Osteoblast (primary cell): ENCODE measurements at regions not wholly inside any gene's neighbourhood (a gene's known extent, or its start where the extent isn't known, plus 50 kb on each side); places are given as distances from the start of the nearest gene placed in this dataset.

ENCODE experiments used
- DNase-seq: peaks from one replicate; pipeline ENCODE4 v3.0.0; 2011; ENCODE audit warnings: low spot score, mixed read lengths; ENCODE audit not compliant: insufficient read length; ENCODE audit errors: missing footprints
- H2AFZ ChIP-seq: 2 replicates; pipeline ENCODE4 v1.6.0; 2011; ENCODE audit warnings: mild to moderate bottlenecking, low read length
- H3K27ac ChIP-seq: 2 replicates; pipeline ENCODE4 v1.5.1; 2011; ENCODE audit warnings: mild to moderate bottlenecking, low read depth, low read length, moderate library complexity
- H3K27me3 ChIP-seq: 2 replicates; pipeline ENCODE4 v1.6.0; 2012; ENCODE audit warnings: mild to moderate bottlenecking, control low read depth, inconsistent platforms, low read length, moderate library complexity; ENCODE audit not compliant: insufficient read depth
- H3K36me3 ChIP-seq: 2 replicates; pipeline ENCODE4 v1.5.1; 2011; ENCODE audit warnings: mild to moderate bottlenecking, low read length, control low read depth, moderate library complexity; ENCODE audit not compliant: insufficient read depth
- H3K4me1 ChIP-seq: 2 replicates; pipeline ENCODE4 v1.5.1; 2011; ENCODE audit warnings: mild to moderate bottlenecking, low read length, control low read depth, moderate library complexity; ENCODE audit not compliant: insufficient read depth
- H3K4me2 ChIP-seq: 2 replicates; pipeline ENCODE4 v1.6.0; 2011; ENCODE audit warnings: mild to moderate bottlenecking, low read length; ENCODE audit not compliant: insufficient read depth
- H3K4me3 ChIP-seq: fragments of 200-600 bp; sonication (generic); 3 replicates; pipeline ENCODE4 v1.5.1; 2012; ENCODE audit warnings: mild to moderate bottlenecking, low read length, inconsistent platforms; ENCODE audit not compliant: insufficient read depth
- H3K79me2 ChIP-seq: 2 replicates; pipeline ENCODE4 v1.6.0; 2012; ENCODE audit warnings: mild to moderate bottlenecking, low read length, control low read depth, inconsistent platforms; ENCODE audit not compliant: insufficient read depth
- H3K9me3 ChIP-seq: 2 replicates; pipeline ENCODE4 v1.5.1; 2011; ENCODE audit warnings: low read depth, low read length, control low read depth
- H4K20me1 ChIP-seq: 2 replicates; pipeline ENCODE4 v1.6.0; 2012; ENCODE audit warnings: mild to moderate bottlenecking, low read length, control low read depth; ENCODE audit not compliant: insufficient read depth
- TF ChIP-seq, protein P1 (sequence below): IDR thresholded peaks from 2 replicates; pipeline ENCODE4 v1.5.1; 2011; ENCODE audit warnings: mild to moderate bottlenecking, low read depth, low read length, moderate library complexity; ENCODE audit errors: extremely low read depth

DNA sequence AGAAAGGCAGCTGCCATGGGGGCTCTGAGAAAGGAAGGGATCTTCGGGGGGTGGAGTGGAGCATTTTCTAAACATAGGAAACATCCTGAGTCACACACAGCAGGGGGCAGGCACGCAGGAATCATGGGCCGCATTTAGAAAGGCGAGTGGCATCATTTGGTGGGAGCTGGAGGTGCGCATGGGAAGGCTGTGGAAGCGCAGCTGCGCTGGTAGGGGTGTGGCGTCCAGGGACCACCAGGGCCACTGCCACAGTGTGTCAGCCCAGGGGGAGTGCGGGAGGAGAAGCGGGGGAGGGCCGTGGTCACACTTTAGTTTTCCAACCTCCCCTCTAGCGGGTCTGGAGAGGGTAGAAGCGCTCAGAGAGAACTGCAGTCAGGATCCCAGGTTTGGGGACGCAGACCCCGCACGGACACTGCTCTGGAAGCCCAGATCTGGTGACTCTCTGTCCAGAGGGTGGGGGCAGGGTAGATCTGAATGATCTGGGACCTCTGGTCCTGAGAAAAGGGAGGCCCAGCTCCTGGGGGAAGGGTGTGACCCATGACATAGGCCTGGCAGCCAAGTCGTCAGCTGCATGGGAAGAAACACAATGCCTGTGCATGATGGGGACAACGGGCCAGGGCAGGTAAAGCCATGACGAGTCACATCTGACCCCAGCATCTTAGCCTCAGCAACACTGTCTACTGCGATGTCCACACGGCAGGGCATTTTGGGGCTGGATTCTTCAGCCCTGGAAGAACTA, 88.0 kb upstream of the IQSEC1 start:
- Histone ChIP-seq H3K27ac (no peak overlapping the region), H3K4me2 (no peak overlapping the region), H3K36me3 (no peaks in the 10 kb centered on the region), H3K4me1 (no peaks in the 10 kb centered on the region), H3K27me3 (no peaks in the 10 kb centered on the region), H3K9me3 (no peaks in the 10 kb centered on the region), H3K79me2 (no peaks in the 10 kb centered on the region), H3K4me3 (no peak overlapping the region), H4K20me1 (no peaks in the 10 kb centered on the region), H2AFZ (no peak overlapping the region)
- DNase-seq, result no peak
- TF ChIP-seq, protein P1, sequence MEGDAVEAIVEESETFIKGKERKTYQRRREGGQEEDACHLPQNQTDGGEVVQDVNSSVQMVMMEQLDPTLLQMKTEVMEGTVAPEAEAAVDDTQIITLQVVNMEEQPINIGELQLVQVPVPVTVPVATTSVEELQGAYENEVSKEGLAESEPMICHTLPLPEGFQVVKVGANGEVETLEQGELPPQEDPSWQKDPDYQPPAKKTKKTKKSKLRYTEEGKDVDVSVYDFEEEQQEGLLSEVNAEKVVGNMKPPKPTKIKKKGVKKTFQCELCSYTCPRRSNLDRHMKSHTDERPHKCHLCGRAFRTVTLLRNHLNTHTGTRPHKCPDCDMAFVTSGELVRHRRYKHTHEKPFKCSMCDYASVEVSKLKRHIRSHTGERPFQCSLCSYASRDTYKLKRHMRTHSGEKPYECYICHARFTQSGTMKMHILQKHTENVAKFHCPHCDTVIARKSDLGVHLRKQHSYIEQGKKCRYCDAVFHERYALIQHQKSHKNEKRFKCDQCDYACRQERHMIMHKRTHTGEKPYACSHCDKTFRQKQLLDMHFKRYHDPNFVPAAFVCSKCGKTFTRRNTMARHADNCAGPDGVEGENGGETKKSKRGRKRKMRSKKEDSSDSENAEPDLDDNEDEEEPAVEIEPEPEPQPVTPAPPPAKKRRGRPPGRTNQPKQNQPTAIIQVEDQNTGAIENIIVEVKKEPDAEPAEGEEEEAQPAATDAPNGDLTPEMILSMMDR, result no peak

DNA sequence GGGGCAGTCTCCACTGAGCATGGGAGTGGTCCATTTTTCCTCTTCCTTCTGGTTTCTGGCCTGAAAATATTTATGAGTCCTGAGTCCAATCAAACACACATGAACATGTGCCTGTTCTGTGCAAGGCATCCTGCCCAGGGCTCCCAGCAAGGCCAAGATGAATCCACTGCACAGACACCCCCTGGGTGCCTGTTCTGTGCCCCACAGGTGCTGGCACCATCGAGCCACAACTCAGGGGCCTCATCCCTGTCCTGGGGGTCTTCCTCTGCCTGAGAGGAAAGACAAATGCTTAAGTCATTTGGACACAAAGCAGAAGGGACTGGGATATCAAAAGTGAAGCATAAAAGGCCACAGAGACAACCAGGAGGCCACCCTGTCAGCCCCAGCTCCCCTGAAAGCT, 87.4 kb upstream of the IQSEC1 start:
- H3K4me2 ChIP-seq, result no peak overlapping the region
- H3K9me3 ChIP-seq, result no peaks in the 10 kb centered on the region
- TF ChIP-seq, protein P1, result no peak
- no peaks in the 10 kb centered on the region for H3K4me1 ChIP-seq
- DNase-seq, result peak; percentile 36
- H3K4me3 ChIP-seq, result no peak overlapping the region
- no peaks in the 10 kb centered on the region for H3K36me3 ChIP-seq
- no peaks in the 10 kb centered on the region for H3K79me2 ChIP-seq
- no peak overlapping the region for H2AFZ ChIP-seq
- H4K20me1 ChIP-seq, result no peaks in the 10 kb centered on the region
- no peak overlapping the region for H3K27ac ChIP-seq
- H3K27me3 ChIP-seq, result no peaks in the 10 kb centered on the region

DNA sequence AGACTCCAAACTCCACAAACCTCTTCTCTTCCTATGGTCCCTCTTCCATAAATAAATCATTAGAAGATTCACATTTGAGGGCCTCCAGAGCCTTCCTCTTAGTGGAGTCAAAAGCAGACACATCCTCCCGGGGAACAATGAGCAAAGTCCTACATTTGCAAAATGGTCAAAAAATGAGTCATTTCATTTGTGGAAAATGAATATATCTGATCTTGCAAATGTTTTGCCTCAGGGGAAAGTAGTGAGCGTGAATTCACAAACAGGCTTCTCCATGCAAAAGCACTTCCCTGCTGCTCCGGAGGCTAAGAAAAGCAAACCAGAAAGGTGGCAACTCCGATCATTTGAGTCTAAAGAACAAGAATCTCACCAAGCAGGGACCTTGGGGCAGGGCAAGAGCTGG, 86.7 kb upstream of the IQSEC1 start:
- Histone ChIP-seq H3K4me1 (no peaks in the 10 kb centered on the region), H3K27ac (no peak overlapping the region), H4K20me1 (no peaks in the 10 kb centered on the region), H3K4me2 (no peak overlapping the region), H3K9me3 (peaks cover 2% of the 10 kb centered on the region), H3K36me3 (no peaks in the 10 kb centered on the region), H2AFZ (no peak overlapping the region), H3K4me3 (no peak overlapping the region), H3K27me3 (no peaks in the 10 kb centered on the region), H3K79me2 (no peaks in the 10 kb centered on the region)
- DNase-seq, result peak; percentile 58
- TF ChIP-seq, protein P1, result no peak

DNA sequence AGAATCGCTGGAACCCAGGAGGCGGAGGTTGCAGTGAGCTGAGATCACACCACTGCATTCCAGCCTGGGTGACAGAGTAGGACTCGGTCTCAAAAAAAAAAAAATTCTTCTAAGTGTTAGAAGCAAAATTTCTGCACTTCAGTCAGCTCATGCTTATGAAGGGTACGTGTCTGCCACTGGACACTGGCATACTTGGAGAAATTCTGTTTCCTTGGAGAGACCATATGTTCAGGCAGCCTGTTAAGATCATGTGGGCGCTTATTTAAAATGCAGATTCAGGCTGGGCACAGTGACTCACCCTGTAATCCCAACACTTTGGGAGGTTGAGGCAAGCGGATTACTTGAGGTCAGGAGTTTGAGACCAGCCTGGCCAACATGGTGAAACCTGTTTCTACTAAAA, 85.6 kb upstream of the IQSEC1 start:
- Histone ChIP-seq H3K79me2 (no peaks in the 10 kb centered on the region), H3K36me3 (no peaks in the 10 kb centered on the region), H2AFZ (no peak overlapping the region), H3K4me3 (no peak overlapping the region), H3K4me1 (no peaks in the 10 kb centered on the region), H3K27me3 (no peaks in the 10 kb centered on the region), H3K9me3 (peaks cover 2% of the 10 kb centered on the region), H3K27ac (no peak overlapping the region), H3K4me2 (no peak overlapping the region), H4K20me1 (no peaks in the 10 kb centered on the region)
- DNase-seq, result no peak
- TF ChIP-seq, protein P1, result no peak
